Right atrium auricular region (tissue), 2 donors: ENCODE measurements at regions not wholly inside any gene's neighbourhood (a gene's known extent, or its start where the extent isn't known, plus 50 kb on each side); places are given as distances from the start of the nearest gene placed in this dataset.

ENCODE experiments used
- DNase-seq: peaks from one replicate; pipeline ENCODE4 v3.0.0-alpha.2; 2019; ENCODE audit warnings: low spot score
- H3K27ac ChIP-seq, 2 donors: fragments of 200-600 bp; sonication (generic); 1 replicate in 1 of 2; 2 replicates in 1 of 2; pipeline ENCODE4 v1.5.1; 2016 to 2019
- H3K27me3 ChIP-seq, 2 donors: fragments of 200-600 bp; sonication (generic); one replicate each; pipeline versions ENCODE4 v1.5.1 to v1.6.0; 2017 to 2019
- H3K36me3 ChIP-seq: fragments of 200-600 bp; sonication (generic); one replicate; pipeline ENCODE4 v1.5.1; 2016
- H3K4me1 ChIP-seq, 2 donors: fragments of 200-600 bp; sonication (generic); one replicate each; pipeline versions ENCODE4 v1.5.1 to v1.6.0; 2017 to 2019
- H3K4me3 ChIP-seq, 2 donors: fragments of 200-600 bp; sonication (generic); 1 replicate in 1 of 2; 2 replicates in 1 of 2; pipeline ENCODE4 v1.5.1; 2017 to 2019; ENCODE audit warnings: mild to moderate bottlenecking in 1 of 2, moderate library complexity in 1 of 2
- H3K9me3 ChIP-seq, 2 donors: fragments of 200-600 bp; sonication (generic); one replicate each; pipeline ENCODE4 v1.5.1; 2019
- TF ChIP-seq, protein P1 (sequence below), 2 donors: fragments of 200-600 bp; sonication (generic); IDR thresholded peaks; one replicate each; pipeline ENCODE4 v1.5.1; 2019; ENCODE audit warnings: antibody characterized with exemption in 2 of 2

DNA sequence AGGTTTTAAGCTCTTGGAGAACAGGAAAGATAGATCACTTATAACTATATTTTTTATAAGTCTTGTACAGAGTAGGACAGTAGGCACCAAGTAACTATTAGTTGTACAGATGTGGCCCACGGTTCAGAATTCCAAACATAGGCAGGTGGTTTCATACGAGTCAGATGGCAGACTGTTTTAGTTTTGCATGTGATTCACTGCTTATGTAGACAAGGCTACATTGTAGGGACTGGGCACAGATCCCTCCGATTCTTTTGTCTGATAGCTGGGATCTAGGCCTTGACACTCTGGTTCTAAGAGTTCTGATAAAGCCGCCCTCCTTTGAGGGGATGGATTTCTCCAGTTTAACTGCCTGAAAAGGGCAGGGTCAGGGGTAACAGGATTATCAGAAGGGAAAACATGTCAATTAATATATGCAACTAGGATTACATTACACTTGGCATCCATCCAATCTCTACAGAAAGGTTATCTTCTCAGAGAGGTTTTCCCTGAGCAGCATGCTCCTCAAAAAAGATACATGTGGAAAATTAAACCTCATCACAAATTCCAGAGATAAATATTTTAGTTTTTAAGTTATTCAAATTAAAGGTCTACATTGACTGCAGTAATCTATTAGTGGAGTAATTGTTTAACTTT lies 87.8 kb downstream of the SPRY1 start:
- DNase-seq: no peak
- Histone ChIP-seq H3K36me3 (no peaks in the 10 kb centered on the region), H3K27ac (no peak overlapping the region), H3K9me3 (no peaks in the 10 kb centered on the region), H3K4me1 (no peaks in the 10 kb centered on the region), H3K27me3 (no peaks in the 10 kb centered on the region), H3K4me3 (no peak overlapping the region)
- TF ChIP-seq, protein P1, sequence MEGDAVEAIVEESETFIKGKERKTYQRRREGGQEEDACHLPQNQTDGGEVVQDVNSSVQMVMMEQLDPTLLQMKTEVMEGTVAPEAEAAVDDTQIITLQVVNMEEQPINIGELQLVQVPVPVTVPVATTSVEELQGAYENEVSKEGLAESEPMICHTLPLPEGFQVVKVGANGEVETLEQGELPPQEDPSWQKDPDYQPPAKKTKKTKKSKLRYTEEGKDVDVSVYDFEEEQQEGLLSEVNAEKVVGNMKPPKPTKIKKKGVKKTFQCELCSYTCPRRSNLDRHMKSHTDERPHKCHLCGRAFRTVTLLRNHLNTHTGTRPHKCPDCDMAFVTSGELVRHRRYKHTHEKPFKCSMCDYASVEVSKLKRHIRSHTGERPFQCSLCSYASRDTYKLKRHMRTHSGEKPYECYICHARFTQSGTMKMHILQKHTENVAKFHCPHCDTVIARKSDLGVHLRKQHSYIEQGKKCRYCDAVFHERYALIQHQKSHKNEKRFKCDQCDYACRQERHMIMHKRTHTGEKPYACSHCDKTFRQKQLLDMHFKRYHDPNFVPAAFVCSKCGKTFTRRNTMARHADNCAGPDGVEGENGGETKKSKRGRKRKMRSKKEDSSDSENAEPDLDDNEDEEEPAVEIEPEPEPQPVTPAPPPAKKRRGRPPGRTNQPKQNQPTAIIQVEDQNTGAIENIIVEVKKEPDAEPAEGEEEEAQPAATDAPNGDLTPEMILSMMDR (IDR thresholded peaks at IDR 0.05): no peak

DNA sequence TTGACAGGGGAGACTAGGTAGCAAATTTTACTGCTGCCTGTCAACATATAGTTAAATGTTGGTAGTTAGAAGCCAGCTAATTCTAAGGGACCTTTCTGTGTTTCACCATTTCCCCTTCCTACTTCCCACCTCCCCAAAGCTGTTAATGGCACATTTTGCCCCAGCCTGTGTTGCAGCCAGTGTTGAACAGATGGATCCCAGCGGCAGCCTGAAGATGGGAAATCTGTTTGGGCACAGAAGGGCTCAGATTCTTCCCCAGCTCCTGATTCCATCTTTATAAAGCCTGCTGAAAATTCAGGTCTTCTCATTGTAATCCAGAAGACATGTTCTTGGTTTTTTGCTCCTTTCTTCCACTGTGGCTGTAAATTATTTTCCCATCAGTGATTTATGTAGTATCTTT lies 89.0 kb downstream of the SPRY1 start:
- Histone ChIP-seq H3K9me3 (no peaks in the 10 kb centered on the region), H3K4me3 (no peak overlapping the region)
- TF ChIP-seq, protein P1 (IDR thresholded peaks at IDR 0.05): no peak

DNA sequence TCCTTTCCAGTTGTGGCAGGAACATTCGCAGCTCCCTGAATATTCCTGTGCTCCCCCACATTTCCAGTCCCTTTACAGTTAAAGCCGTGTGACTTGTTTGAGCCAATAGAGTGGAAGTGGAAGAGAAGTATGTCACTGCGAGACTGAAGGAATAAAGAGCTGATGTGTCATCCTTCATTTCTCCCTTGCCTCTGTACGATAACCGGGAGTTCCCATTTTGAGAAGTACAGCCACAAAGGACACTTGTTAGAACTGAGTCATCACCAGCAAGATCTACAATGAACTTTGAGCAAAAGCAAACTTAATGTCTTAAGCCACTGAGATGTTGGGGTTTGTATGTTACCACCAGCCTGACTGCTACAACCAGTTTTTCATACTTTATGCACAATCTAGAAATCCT lies 92.3 kb downstream of the SPRY1 start:
- H3K36me3 ChIP-seq: no peaks in the 10 kb centered on the region
- H3K4me1 ChIP-seq: no peaks in the 10 kb centered on the region
- TF ChIP-seq, protein P1 (IDR thresholded peaks at IDR 0.05): no peak
- no peaks in the 10 kb centered on the region for H3K27me3 ChIP-seq
- H3K27ac ChIP-seq: no peak overlapping the region
- H3K4me3 ChIP-seq: no peak overlapping the region
- no peak for DNase-seq
- no peaks in the 10 kb centered on the region for H3K9me3 ChIP-seq

More for the DNA sequence above, 89.0 kb downstream of the SPRY1 start:
- H3K36me3 ChIP-seq: no peaks in the 10 kb centered on the region
- no peaks in the 10 kb centered on the region for H3K4me1 ChIP-seq
- DNase-seq: no peak
- no peak overlapping the region for H3K27ac ChIP-seq
- H3K27me3 ChIP-seq: no peaks in the 10 kb centered on the region

DNA sequence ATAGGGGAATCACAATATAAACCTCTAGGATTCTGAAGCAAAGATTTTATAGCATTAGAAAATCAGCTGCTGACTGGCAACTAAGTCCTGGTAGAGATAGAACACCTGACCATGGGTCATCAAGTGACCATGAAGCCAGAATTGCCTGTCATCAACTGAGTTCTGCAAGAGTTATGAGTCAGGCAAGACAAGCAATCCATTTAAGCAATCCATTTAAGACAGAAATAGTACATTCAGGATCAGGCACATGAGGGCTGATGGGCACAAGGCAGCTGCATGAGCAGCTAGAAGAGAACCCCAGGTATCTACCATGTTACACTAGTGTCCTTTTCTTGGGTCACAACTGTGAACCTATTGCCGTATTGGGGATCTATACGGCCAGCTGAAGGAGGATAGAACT lies 98.9 kb downstream of the SPRY1 start:
- no peak for DNase-seq
- no peaks in the 10 kb centered on the region for H3K27me3 ChIP-seq
- TF ChIP-seq, protein P1 (IDR thresholded peaks at IDR 0.05): no peak
- H3K9me3 ChIP-seq: no peaks in the 10 kb centered on the region
- H3K27ac ChIP-seq: no peak overlapping the region
- H3K36me3 ChIP-seq: no peaks in the 10 kb centered on the region
- no peak overlapping the region for H3K4me3 ChIP-seq
- H3K4me1 ChIP-seq: no peaks in the 10 kb centered on the region

DNA sequence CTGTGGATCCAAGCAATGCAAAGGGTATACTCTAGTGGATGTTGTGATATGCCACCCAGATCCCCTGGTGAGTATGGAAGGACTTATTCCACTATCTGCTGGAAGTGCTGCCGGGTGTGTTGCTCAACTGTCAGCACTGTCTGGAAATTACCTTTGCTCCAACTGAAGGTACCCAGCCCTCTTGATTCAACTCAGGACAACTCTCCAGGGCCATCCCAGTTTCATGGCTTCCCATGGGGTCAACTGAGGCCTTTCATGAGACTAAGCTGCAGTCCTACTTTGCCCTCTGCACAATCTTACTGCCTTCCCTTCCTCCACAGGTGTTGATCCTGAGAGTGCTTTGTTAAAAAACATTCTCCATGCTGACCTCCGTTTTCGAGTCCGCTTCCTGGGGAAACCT lies 99.8 kb downstream of the SPRY1 start:
- no peak for DNase-seq
- Histone ChIP-seq H3K4me1 (no peaks in the 10 kb centered on the region), H3K4me3 (no peak overlapping the region), H3K36me3 (no peaks in the 10 kb centered on the region), H3K9me3 (no peaks in the 10 kb centered on the region), H3K27me3 (no peaks in the 10 kb centered on the region), H3K27ac (no peak overlapping the region)
- TF ChIP-seq, protein P1 (IDR thresholded peaks at IDR 0.05): no peak

DNA sequence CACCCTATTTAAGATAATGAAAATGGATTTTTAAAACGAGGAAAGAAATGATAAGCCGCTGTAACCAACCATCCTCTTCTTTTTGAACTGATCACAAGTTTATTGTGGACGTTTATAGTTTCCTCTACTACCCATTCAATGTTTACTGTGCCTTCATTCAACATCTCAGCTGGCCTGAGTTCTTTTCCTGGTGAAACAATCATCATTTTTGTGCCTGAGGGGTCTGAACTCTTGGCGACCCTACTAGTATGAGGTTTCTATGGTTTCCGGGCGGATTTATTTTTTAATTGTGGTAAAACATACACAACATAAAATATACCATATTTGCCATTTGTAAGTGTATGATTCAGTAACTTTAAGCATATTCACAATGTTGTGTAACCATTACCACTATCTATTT lies 100.7 kb downstream of the SPRY1 start:
- Histone ChIP-seq H3K4me1 (no peaks in the 10 kb centered on the region), H3K4me3 (no peak overlapping the region), H3K27me3 (no peaks in the 10 kb centered on the region), H3K27ac (no peak overlapping the region), H3K9me3 (no peaks in the 10 kb centered on the region), H3K36me3 (no peaks in the 10 kb centered on the region)
- TF ChIP-seq, protein P1 (IDR thresholded peaks at IDR 0.05): no peak
- DNase-seq: no peak
